Mesendoderm (in vitro differentiated cells): ENCODE measurements at regions not wholly inside any gene's neighbourhood (a gene's known extent, or its start where the extent isn't known, plus 50 kb on each side); places are given as distances from the start of the nearest gene placed in this dataset.
A peak's percentile ranks its signal among the peaks of the same experiment; 100 is the strongest.

Source experiments
- DNase-seq: peaks from one replicate; pipeline ENCODE4 v3.0.0; 2013
- H2AK5ac ChIP-seq: 2 replicates; pipeline ENCODE4 v1.6.1; 2013; ENCODE audit warnings: low read length, inconsistent platforms
- H2BK120ac ChIP-seq: 2 replicates; pipeline ENCODE4 v1.6.1; 2013; ENCODE audit warnings: low read depth, mild to moderate bottlenecking, low read length, moderate library complexity, mixed read lengths
- H2BK15ac ChIP-seq: replicated peaks from 2 replicates; pipeline ENCODE4 v1.6.1; 2013; ENCODE audit warnings: low read depth, mild to moderate bottlenecking, moderate library complexity
- H2BK5ac ChIP-seq: 2 replicates; pipeline ENCODE4 v1.6.1; 2013; ENCODE audit warnings: low read length, inconsistent platforms
- H3K18ac ChIP-seq: 2 replicates; pipeline ENCODE4 v1.6.1; 2013; ENCODE audit warnings: mild to moderate bottlenecking, low read length, mixed read lengths
- H3K23ac ChIP-seq: one replicate; pipeline ENCODE4 v1.6.1; 2013; ENCODE audit warnings: low read length
- H3K27ac ChIP-seq: 2 replicates; pipeline ENCODE4 v1.5.1; 2013; ENCODE audit warnings: low read depth, mild to moderate bottlenecking, inconsistent platforms, low read length, moderate library complexity
- H3K27me3 ChIP-seq: 2 replicates; pipeline ENCODE4 v1.6.1; 2013; ENCODE audit warnings: low read length, control low read depth, mild to moderate bottlenecking, inconsistent platforms; ENCODE audit not compliant: insufficient read depth, poor library complexity
- H3K36me3 ChIP-seq: 2 replicates; pipeline ENCODE4 v1.6.1; 2013; ENCODE audit warnings: low read length, inconsistent platforms; ENCODE audit not compliant: control insufficient read depth, insufficient read depth
- H3K4ac ChIP-seq: one replicate; pipeline ENCODE4 v1.6.1; 2013; ENCODE audit warnings: low read depth, mild to moderate bottlenecking, low read length, moderate library complexity
- H3K4me1 ChIP-seq: 2 replicates; pipeline ENCODE4 v1.6.1; 2013; ENCODE audit warnings: low read depth, low read length, inconsistent platforms; ENCODE audit not compliant: control insufficient read depth
- H3K4me2 ChIP-seq: 2 replicates; pipeline ENCODE4 v1.6.1; 2013; ENCODE audit warnings: low read length
- H3K4me3 ChIP-seq: 2 replicates; pipeline ENCODE4 v1.5.1; 2013; ENCODE audit warnings: mild to moderate bottlenecking, low read length
- H3K56ac ChIP-seq: one replicate; pipeline ENCODE4 v1.6.1; 2013; ENCODE audit warnings: low read length
- H3K79me1 ChIP-seq: 2 replicates; pipeline ENCODE4 v1.6.1; 2013; ENCODE audit warnings: low read length, inconsistent platforms
- H3K79me2 ChIP-seq: 2 replicates; pipeline ENCODE4 v1.6.1; 2013; ENCODE audit warnings: mild to moderate bottlenecking, low read length; ENCODE audit not compliant: control insufficient read depth, insufficient read depth
- H3K9ac ChIP-seq: 2 replicates; pipeline ENCODE4 v1.6.1; 2013; ENCODE audit warnings: low read length, inconsistent platforms
- H4K5ac ChIP-seq: one replicate; pipeline ENCODE4 v1.6.1; 2013; ENCODE audit warnings: low read length
- H4K8ac ChIP-seq: one replicate; pipeline ENCODE4 v1.6.1; 2013; ENCODE audit warnings: low read depth, mild to moderate bottlenecking, control low read depth, low read length, moderate library complexity
- WGBS: extraction: QIAGEN DNeasy Blood & Tissue Kit; methylation state at CpG from one replicate; pipeline ENCODE4 v1.1.7; 2013; ENCODE audit warnings: low lambda C conversion rate, missing lambda C conversion rate; ENCODE audit not compliant: insufficient coverage; ENCODE audit errors: extremely low coverage; 5-methylcytosine and 5-hydroxymethylcytosine counted together

DNA sequence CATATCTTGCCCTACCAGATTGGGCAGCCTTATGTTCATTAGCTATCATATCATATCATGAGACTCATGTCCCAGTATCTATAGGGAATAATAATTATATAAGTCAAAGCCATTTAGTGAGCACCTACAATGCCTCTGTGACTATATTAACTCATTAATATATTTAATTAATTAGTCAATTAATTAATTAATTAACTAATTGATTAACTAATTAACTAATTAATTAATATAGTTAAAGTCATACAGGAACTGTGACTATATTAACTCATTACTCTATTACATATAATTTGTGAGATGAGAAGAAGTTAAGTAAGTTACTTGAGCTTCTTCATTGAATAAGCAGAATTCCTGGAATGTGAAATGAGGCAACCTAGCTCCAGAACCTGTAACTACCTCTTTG lies 588.3 kb upstream of the SLITRK1 start:
- H3K23ac ChIP-seq = no peak overlapping the region
- H4K8ac ChIP-seq = no peak overlapping the region
- no peaks in the 10 kb centered on the region for H3K36me3 ChIP-seq
- H3K4me3 ChIP-seq = no peak overlapping the region
- no peak overlapping the region for H3K9ac ChIP-seq
- no peaks in the 10 kb centered on the region for H3K4me1 ChIP-seq
- H2BK120ac ChIP-seq = no peak overlapping the region
- H3K79me2 ChIP-seq = no peaks in the 10 kb centered on the region
- no peak overlapping the region for H2AK5ac ChIP-seq
- no peak overlapping the region for H2BK15ac ChIP-seq
- H3K4me2 ChIP-seq = no peak overlapping the region
- H3K56ac ChIP-seq = no peak overlapping the region
- no peak overlapping the region for H3K27ac ChIP-seq
- H4K5ac ChIP-seq = no peak overlapping the region
- no peak overlapping the region for H2BK5ac ChIP-seq
- no peak overlapping the region for H3K18ac ChIP-seq
- H3K4ac ChIP-seq = no peak overlapping the region
- H3K27me3 ChIP-seq = no peaks in the 10 kb centered on the region
- no peaks in the 10 kb centered on the region for H3K79me1 ChIP-seq
- DNase-seq = peak; percentile 29

GRCh38 chr13:84466461-84466860 lies 584.2 kb upstream of the SLITRK1 start:
- Histone ChIP-seq H3K27me3 (no peaks in the 10 kb centered on the region), H2AK5ac (no peak overlapping the region), H3K27ac (no peak overlapping the region), H3K4ac (no peak overlapping the region), H3K4me1 (no peaks in the 10 kb centered on the region), H3K36me3 (no peaks in the 10 kb centered on the region), H2BK120ac (no peak overlapping the region), H2BK5ac (no peak overlapping the region), H4K5ac (no peak overlapping the region), H3K79me2 (no peaks in the 10 kb centered on the region), H3K9ac (no peak overlapping the region), H3K18ac (no peak overlapping the region), H3K4me3 (no peak overlapping the region), H3K4me2 (no peak overlapping the region), H2BK15ac (no peak overlapping the region), H3K23ac (no peak overlapping the region), H3K79me1 (no peaks in the 10 kb centered on the region), H3K56ac (no peak overlapping the region), H4K8ac (no peak overlapping the region)
- no peak for DNase-seq

DNA sequence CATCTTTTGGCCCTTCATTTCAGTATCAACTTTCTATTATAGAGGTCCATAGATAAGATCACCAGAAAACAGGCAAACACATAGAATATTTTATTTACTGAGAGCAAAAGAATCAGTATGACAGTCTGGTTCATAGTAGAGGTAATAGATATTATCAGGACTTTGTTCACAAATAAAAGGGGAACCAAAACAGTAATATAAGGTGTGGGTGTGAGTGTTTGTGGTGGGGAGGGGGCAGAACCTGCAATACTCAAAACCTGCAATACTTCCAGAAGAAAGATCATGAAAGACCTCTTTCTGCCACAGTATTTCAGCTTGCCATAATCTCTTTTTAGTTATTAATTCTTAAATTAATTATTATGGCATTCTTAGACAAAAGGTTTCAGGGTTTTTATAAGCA lies 578.7 kb upstream of the SLITRK1 start:
- DNase-seq = no peak
- Histone ChIP-seq H3K4me2 (no peak overlapping the region), H3K4ac (no peak overlapping the region), H3K9ac (no peak overlapping the region), H4K8ac (no peak overlapping the region), H2BK15ac (no peak overlapping the region), H3K4me3 (no peak overlapping the region), H4K5ac (no peak overlapping the region), H3K23ac (no peak overlapping the region), H3K79me2 (no peaks in the 10 kb centered on the region), H2BK5ac (no peak overlapping the region), H2AK5ac (no peak overlapping the region), H3K4me1 (no peaks in the 10 kb centered on the region), H3K27me3 (no peaks in the 10 kb centered on the region), H3K27ac (no peak overlapping the region), H3K79me1 (no peaks in the 10 kb centered on the region), H3K56ac (no peak overlapping the region), H3K36me3 (no peaks in the 10 kb centered on the region), H2BK120ac (no peak overlapping the region), H3K18ac (no peak overlapping the region)

DNA sequence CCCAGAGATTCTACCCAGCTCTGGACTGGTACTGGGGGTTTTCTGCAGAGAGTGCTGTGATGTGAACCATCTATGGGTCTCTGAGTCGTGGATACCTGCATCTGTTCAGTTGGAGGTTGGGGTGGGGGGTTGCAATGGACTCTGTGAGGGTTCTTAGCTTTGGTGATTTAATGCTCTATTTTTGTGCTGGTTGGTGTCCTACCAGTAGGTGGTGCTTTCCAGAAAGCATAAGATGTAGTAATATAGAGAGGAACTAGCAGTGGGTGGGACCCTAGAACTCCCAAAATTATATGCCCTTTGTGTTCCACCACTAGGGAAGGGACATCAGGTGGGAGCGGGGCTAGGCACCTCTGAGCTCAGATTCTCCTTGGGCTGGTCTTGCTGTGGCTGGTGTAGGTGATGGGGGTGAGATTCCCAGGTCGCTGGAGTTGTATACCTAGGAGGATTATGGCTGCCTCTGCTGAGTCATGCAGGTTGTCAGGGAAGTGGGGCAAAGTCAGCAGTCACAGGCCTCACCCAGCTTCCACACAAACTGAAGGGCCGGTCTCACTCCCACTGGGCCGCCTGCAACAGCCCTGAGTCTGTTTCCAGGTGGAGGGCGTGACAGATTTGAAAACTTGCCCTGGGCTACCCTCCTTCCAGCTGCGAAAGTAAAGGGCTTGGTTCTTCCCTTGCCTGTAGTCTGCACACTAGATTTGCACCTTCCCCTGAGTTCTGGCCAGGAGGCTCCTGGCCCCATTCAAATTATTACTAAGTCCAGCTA lies 573.0 kb upstream of the SLITRK1 start:
- Histone ChIP-seq H2BK120ac (no peak overlapping the region), H3K56ac (no peak overlapping the region), H2BK5ac (no peak overlapping the region), H3K79me2 (no peaks in the 10 kb centered on the region), H3K23ac (no peak overlapping the region), H2BK15ac (no peak overlapping the region), H3K9ac (no peak overlapping the region), H4K5ac (no peak overlapping the region), H3K36me3 (no peaks in the 10 kb centered on the region), H3K27ac (no peak overlapping the region), H3K79me1 (no peaks in the 10 kb centered on the region), H2AK5ac (no peak overlapping the region), H3K27me3 (no peaks in the 10 kb centered on the region), H3K4me3 (no peak overlapping the region), H4K8ac (no peak overlapping the region), H3K18ac (no peak overlapping the region), H3K4ac (no peak overlapping the region), H3K4me1 (no peaks in the 10 kb centered on the region), H3K4me2 (no peak overlapping the region)
- no CpG with 5 or more reads among the region's 7 CpGs for WGBS
- peak; percentile 30 for DNase-seq

DNA sequence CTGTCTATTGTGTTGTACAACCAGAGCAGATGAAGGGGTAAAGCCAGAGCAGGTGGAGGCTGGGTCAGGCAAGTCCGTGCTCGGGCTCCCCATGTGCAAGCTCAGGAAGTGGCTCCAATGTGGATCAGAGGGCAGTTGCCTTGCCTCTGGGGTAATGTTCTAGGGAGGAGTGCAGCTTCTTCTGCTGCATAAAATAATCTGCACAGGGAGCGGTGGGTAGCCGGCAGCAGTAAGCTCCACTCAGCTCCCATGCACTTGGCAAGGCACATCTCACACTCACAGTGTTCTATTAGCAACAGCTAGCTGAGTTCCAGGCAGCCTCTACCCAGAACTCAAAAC lies 565.3 kb upstream of the SLITRK1 start:
- Histone ChIP-seq H4K8ac (no peak overlapping the region), H3K36me3 (no peaks in the 10 kb centered on the region), H3K4me2 (no peak overlapping the region), H2BK5ac (no peak overlapping the region), H3K79me1 (no peaks in the 10 kb centered on the region), H4K5ac (no peak overlapping the region), H3K56ac (no peak overlapping the region), H3K27ac (no peak overlapping the region), H2AK5ac (no peak overlapping the region), H2BK120ac (no peak overlapping the region), H3K4me1 (no peaks in the 10 kb centered on the region), H3K79me2 (no peaks in the 10 kb centered on the region), H2BK15ac (no peak overlapping the region), H3K27me3 (no peaks in the 10 kb centered on the region), H3K4me3 (no peak overlapping the region), H3K4ac (no peak overlapping the region), H3K9ac (no peak overlapping the region), H3K23ac (no peak overlapping the region), H3K18ac (no peak overlapping the region)
- WGBS = no CpG with 5 or more reads among the region's 4 CpGs
- no peak for DNase-seq

DNA sequence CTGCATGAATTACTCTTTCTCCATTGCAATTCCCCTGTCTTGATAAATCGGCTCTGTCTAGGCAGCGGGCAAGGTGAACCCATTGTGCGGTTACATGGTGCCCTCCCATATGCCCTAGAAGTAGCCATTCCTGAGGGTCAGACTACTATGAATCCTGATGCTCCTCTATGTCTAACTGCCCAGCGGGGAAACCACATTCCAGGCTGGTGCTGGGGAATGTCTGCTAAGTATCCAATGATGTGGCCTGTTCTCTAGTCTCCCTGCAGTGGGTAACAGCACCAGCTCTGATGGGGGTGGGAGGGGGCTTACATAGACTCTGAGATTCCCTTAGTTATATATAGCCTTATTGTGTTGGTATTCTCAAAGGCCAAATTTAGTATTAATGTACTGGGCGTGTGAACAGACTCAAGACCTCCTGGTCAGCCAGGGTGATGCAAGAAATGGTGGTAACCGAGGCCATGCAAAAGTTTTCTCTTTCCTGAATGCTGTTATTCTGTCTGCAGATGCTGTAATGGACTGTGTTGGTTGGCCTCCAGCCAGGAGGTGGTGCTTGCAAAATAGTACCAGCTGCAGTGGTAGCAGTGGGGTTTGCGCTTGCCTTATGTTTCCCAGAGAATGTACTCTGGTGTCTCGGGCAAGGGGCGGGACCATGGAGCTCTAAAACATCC lies 564.8 kb upstream of the SLITRK1 start:
- H3K4me1 ChIP-seq = no peaks in the 10 kb centered on the region
- no peak overlapping the region for H3K56ac ChIP-seq
- no peak overlapping the region for H2BK120ac ChIP-seq
- H3K23ac ChIP-seq = no peak overlapping the region
- no peak overlapping the region for H3K27ac ChIP-seq
- H3K79me2 ChIP-seq = no peaks in the 10 kb centered on the region
- no CpG with 5 or more reads among the region's 9 CpGs for WGBS
- no peaks in the 10 kb centered on the region for H3K27me3 ChIP-seq
- H4K8ac ChIP-seq = no peak overlapping the region
- H4K5ac ChIP-seq = no peak overlapping the region
- no peak overlapping the region for H3K4me2 ChIP-seq
- H2BK5ac ChIP-seq = no peak overlapping the region
- no peaks in the 10 kb centered on the region for H3K79me1 ChIP-seq
- no peak overlapping the region for H3K4ac ChIP-seq
- no peak overlapping the region for H2BK15ac ChIP-seq
- H2AK5ac ChIP-seq = no peak overlapping the region
- H3K36me3 ChIP-seq = no peaks in the 10 kb centered on the region
- no peak overlapping the region for H3K4me3 ChIP-seq
- H3K18ac ChIP-seq = no peak overlapping the region
- peak; percentile 41 for DNase-seq
- no peak overlapping the region for H3K9ac ChIP-seq
